Progenitor cell of endocrine pancreas (in vitro differentiated cells): ENCODE measurements at regions not wholly inside any gene's neighbourhood (a gene's known extent, or its start where the extent isn't known, plus 50 kb on each side); places are given as distances from the start of the nearest gene placed in this dataset.

ENCODE experiments used
- DNase-seq: peaks from one replicate; pipeline ENCODE4 v3.0.0; 2021; ENCODE audit warnings: low spot score; ENCODE audit not compliant: unreplicated experiment
- H3K27ac Mint-ChIP-seq: 2 replicates; pipeline ENCODE4 v1.8.0; 2021; ENCODE audit warnings: mild to moderate bottlenecking, moderate library complexity, mixed read lengths
- H3K27me3 Mint-ChIP-seq: 2 replicates; pipeline ENCODE4 v1.8.0; 2021; ENCODE audit warnings: mixed read lengths
- H3K36me3 Mint-ChIP-seq: 2 replicates; pipeline ENCODE4 v1.8.0; 2022; ENCODE audit warnings: mixed read lengths; ENCODE audit not compliant: insufficient read depth
- H3K4me1 Mint-ChIP-seq: 2 replicates; pipeline ENCODE4 v1.8.0; 2021; ENCODE audit warnings: low read depth, mixed read lengths
- H3K4me3 Mint-ChIP-seq: 2 replicates; pipeline ENCODE4 v1.8.0; 2021; ENCODE audit warnings: low read depth, mild to moderate bottlenecking, moderate library complexity, mixed read lengths
- H3K9me3 Mint-ChIP-seq: 2 replicates; pipeline ENCODE4 v1.8.0; 2021; ENCODE audit warnings: low read depth, mixed read lengths
- TF ChIP-seq, protein P1 (sequence below): fragments of 200-600 bp; sonication (generic); IDR thresholded peaks from one replicate; pipeline ENCODE4 v1.5.0; 2021; ENCODE audit warnings: antibody characterized with exemption, mild to moderate bottlenecking; ENCODE audit not compliant: unreplicated experiment

DNA sequence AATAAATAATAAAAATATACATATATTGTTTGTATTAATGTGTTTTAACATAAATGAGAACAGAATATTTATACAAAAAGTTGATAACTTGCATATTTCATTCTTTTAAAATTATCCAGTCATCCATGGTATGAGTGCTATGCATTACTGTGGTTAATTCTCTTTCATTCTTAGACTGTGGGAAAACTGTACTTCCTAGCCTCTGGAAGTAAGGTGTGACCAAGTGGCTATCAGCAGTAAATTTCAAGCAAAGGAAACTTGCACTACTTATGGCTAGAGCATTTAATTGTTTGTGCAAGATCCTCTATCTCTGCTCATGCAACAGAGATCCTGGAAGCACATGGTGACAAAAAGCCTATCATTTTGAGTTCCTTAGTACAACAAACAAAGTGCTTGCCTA lies 1054.5 kb upstream of the PABPC4L start:
- Mint-ChIP-seq H3K4me1 (peaks cover 8% of the 10 kb centered on the region), H3K27me3 (no peaks in the 10 kb centered on the region), H3K9me3 (no peaks in the 10 kb centered on the region), H3K36me3 (no peaks in the 10 kb centered on the region), H3K27ac (no peak overlapping the region), H3K4me3 (no peak overlapping the region)
- no peak for DNase-seq
- TF ChIP-seq, protein P1, sequence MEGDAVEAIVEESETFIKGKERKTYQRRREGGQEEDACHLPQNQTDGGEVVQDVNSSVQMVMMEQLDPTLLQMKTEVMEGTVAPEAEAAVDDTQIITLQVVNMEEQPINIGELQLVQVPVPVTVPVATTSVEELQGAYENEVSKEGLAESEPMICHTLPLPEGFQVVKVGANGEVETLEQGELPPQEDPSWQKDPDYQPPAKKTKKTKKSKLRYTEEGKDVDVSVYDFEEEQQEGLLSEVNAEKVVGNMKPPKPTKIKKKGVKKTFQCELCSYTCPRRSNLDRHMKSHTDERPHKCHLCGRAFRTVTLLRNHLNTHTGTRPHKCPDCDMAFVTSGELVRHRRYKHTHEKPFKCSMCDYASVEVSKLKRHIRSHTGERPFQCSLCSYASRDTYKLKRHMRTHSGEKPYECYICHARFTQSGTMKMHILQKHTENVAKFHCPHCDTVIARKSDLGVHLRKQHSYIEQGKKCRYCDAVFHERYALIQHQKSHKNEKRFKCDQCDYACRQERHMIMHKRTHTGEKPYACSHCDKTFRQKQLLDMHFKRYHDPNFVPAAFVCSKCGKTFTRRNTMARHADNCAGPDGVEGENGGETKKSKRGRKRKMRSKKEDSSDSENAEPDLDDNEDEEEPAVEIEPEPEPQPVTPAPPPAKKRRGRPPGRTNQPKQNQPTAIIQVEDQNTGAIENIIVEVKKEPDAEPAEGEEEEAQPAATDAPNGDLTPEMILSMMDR: no peak

DNA sequence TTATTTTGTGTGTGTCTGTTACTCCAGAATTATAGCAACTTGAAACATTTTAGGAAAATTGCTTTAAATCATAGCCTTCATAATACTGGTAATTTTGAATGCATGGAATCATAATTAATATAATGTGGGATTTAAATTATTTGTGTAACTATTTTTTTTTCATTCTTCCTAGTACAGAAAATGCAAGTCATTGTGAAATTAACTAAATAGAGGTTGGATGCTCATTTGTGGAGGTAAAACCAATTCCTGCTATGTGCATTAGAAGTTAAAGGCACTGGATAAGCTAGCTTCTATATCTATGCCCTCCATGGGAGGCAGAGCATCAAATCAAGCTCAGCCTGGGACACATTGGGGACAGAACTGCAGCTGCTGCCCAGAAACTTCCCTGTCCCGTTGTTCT lies 1048.5 kb upstream of the PABPC4L start:
- no peak for DNase-seq
- TF ChIP-seq, protein P1: no peak
- Mint-ChIP-seq H3K4me3 (no peak overlapping the region), H3K4me1 (no peaks in the 10 kb centered on the region), H3K27ac (no peak overlapping the region), H3K36me3 (no peaks in the 10 kb centered on the region), H3K9me3 (no peaks in the 10 kb centered on the region), H3K27me3 (no peaks in the 10 kb centered on the region)

DNA sequence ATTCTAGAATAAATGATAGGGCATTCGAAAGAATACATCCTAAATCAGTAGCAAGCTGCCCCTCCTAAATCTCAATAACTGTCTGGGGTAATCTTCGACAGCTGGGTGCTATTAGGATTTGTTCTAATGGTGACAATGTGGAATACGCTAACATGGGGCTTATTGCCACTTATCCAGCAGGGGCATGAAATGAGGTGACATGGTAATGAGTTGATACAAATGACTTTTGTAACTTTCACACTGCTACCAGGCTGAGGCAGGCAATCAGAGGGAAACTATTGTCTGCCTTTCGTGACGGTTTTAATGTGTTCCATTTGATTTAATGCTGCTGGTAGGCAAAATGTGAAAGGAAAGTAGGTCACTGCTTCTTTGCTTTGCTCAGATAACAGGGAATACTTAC lies 1047.4 kb upstream of the PABPC4L start:
- H3K27ac Mint-ChIP-seq: no peak overlapping the region
- H3K36me3 Mint-ChIP-seq: no peaks in the 10 kb centered on the region
- no peak overlapping the region for H3K4me3 Mint-ChIP-seq
- no peak for DNase-seq
- no peaks in the 10 kb centered on the region for H3K9me3 Mint-ChIP-seq
- no peaks in the 10 kb centered on the region for H3K27me3 Mint-ChIP-seq
- no peaks in the 10 kb centered on the region for H3K4me1 Mint-ChIP-seq
- TF ChIP-seq, protein P1: no peak

DNA sequence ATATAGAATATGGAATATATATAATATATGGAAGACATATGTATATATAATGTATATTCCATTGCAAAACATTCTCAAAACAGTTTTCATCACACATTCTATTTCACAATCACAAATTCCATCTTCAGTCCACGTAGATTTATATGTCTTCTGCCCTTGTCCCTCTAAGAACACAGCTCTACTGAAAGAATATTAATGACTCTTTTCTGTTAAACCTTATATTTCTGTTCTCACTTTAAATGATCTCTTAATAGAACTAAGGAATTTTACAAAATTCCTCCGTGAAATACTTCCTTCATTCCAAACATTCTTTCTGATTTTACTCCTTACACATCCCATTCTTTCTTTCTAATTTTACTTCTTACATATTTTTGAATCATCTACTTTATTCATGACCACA lies 1043.1 kb upstream of the PABPC4L start:
- no peak overlapping the region for H3K27ac Mint-ChIP-seq
- no peak for DNase-seq
- no peaks in the 10 kb centered on the region for H3K27me3 Mint-ChIP-seq
- TF ChIP-seq, protein P1: no peak
- H3K36me3 Mint-ChIP-seq: no peaks in the 10 kb centered on the region
- no peaks in the 10 kb centered on the region for H3K9me3 Mint-ChIP-seq
- no peaks in the 10 kb centered on the region for H3K4me1 Mint-ChIP-seq
- no peak overlapping the region for H3K4me3 Mint-ChIP-seq

DNA sequence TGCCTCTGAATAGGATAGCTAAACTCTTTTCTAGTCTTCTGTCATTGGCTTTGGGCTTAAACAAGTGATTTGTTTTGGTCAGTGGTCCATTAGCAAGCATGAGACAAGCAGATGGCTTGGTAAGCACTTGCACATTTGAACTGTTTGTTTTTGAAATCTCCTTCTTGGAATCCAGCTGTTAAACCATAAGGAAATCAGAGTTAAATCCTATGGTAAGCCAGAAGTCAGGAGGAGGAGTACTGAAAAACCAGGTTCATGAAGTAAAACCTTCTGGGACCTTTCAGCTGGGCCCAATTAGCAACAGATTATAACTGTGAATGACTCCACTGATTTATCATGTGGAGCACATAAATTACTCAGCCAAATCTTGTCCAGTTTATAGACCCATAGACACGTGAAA lies 1042.5 kb upstream of the PABPC4L start:
- no peak for DNase-seq
- H3K4me3 Mint-ChIP-seq: no peak overlapping the region
- no peak overlapping the region for H3K27ac Mint-ChIP-seq
- no peaks in the 10 kb centered on the region for H3K9me3 Mint-ChIP-seq
- TF ChIP-seq, protein P1: no peak
- H3K4me1 Mint-ChIP-seq: no peaks in the 10 kb centered on the region
- H3K36me3 Mint-ChIP-seq: no peaks in the 10 kb centered on the region
- no peaks in the 10 kb centered on the region for H3K27me3 Mint-ChIP-seq

DNA sequence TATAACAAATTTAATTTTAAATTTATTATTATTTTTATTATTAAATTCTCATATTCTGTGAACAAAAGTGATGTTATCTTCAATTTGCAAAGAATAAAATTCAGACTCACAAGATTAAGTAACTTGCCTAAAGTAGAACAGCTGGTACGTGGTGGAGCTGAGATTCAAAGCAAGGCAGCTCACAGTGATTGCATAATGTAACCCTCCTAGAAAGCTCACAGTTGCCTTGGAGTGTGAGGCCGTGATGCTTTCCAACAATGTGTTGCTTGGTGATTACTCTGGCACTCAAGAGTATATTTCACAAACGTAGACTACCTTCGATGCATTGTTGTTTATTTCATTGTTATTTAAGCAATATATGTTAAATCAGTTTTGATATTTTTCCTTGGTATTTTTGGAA lies 1039.2 kb upstream of the PABPC4L start:
- Mint-ChIP-seq H3K9me3 (no peaks in the 10 kb centered on the region), H3K27me3 (no peaks in the 10 kb centered on the region), H3K4me1 (no peaks in the 10 kb centered on the region)

More for the DNA sequence above, 1039.2 kb upstream of the PABPC4L start:
- DNase-seq: no peak
- no peak overlapping the region for H3K27ac Mint-ChIP-seq
- TF ChIP-seq, protein P1: no peak
- no peak overlapping the region for H3K4me3 Mint-ChIP-seq
- H3K36me3 Mint-ChIP-seq: no peaks in the 10 kb centered on the region
